ENCODE measurements at regions not wholly inside any gene's neighbourhood (a gene's known extent, or its start where the extent isn't known, plus 50 kb on each side); places are given as distances from the start of the nearest gene placed in this dataset.

GRCh38 chr5:60463179-60463868 lies 236.6 kb downstream of the DEPDC1B start (continued):
- no peak for TF ChIP-seq MXD4 (CRISPR knock-in tag; IDR thresholded peaks at IDR 0.05)
- TF ChIP-seq, protein P1, sequence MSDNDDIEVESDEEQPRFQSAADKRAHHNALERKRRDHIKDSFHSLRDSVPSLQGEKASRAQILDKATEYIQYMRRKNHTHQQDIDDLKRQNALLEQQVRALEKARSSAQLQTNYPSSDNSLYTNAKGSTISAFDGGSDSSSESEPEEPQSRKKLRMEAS (IDR thresholded peaks at IDR 0.05), result 0 out of 2 replicates have a peak, but pooled peaks have one; percentile 28
- TF ChIP-seq ZSCAN9 (CRISPR knock-in tag; IDR thresholded peaks at IDR 0.05; ENCODE audit: borderline replicate concordance), result no peak
- TF ChIP-seq SMC3 (IDR thresholded peaks at IDR 0.05; ENCODE audit: low read length), result peak; percentile 39
- TF ChIP-seq ATF1 (CRISPR knock-in tag; IDR thresholded peaks at IDR 0.05), result no peak
- no peak for TF ChIP-seq PCBP2 (optimal IDR thresholded peaks at IDR 0.05; ENCODE audit: low read depth, low read length, poor library complexity, severe bottlenecking)
- TF ChIP-seq, protein P2, sequence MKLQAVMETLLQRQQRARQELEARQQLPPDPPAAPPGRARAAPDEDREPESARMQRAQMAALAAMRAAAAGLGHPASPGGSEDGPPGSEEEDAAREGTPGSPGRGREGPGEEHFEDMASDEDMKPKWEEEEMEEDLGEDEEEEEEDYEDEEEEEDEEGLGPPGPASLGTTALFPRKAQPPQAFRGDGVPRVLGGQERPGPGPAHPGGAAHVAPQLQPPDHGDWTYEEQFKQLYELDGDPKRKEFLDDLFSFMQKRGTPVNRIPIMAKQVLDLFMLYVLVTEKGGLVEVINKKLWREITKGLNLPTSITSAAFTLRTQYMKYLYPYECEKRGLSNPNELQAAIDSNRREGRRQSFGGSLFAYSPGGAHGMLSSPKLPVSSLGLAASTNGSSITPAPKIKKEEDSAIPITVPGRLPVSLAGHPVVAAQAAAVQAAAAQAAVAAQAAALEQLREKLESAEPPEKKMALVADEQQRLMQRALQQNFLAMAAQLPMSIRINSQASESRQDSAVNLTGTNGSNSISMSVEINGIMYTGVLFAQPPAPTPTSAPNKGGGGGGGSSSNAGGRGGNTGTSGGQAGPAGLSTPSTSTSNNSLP (IDR thresholded peaks at IDR 0.05; ENCODE audit: low read depth, low read length), result no peak
- TF ChIP-seq, protein P3, sequence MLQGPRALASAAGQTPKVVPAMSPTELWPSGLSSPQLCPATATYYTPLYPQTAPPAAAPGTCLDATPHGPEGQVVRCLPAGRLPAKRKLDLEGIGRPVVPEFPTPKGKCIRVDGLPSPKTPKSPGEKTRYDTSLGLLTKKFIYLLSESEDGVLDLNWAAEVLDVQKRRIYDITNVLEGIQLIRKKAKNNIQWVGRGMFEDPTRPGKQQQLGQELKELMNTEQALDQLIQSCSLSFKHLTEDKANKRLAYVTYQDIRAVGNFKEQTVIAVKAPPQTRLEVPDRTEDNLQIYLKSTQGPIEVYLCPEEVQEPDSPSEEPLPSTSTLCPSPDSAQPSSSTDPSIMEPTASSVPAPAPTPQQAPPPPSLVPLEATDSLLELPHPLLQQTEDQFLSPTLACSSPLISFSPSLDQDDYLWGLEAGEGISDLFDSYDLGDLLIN (CRISPR knock-in tag; IDR thresholded peaks at IDR 0.05; ENCODE audit: borderline replicate concordance), result no peak
- TF ChIP-seq NFKBIZ (CRISPR knock-in tag; IDR thresholded peaks at IDR 0.05), result peak; percentile 51; the same call in 1 of the 2 replicates
- peak; percentile 8; the same call in 1 of the 2 replicates for TF ChIP-seq ELF3 (CRISPR knock-in tag; IDR thresholded peaks at IDR 0.05)
- TF ChIP-seq ZFP37 (CRISPR knock-in tag; IDR thresholded peaks at IDR 0.05; ENCODE audit: borderline replicate concordance), result no peak
- 0 out of 2 replicates have a peak, but pooled peaks have one; percentile 44 for TF ChIP-seq ZNF724P (CRISPR knock-in tag; IDR thresholded peaks at IDR 0.05; ENCODE audit: borderline replicate concordance)
- peak; percentile 50; the same call in 1 of the 2 replicates for TF ChIP-seq SKIL (CRISPR knock-in tag; IDR thresholded peaks at IDR 0.05; ENCODE audit: borderline replicate concordance)
- peak; percentile 21; the same call in 1 of the 2 replicates for TF ChIP-seq FOXK1 (CRISPR knock-in tag; IDR thresholded peaks at IDR 0.05; ENCODE audit: borderline replicate concordance, low read depth)
- TF ChIP-seq, protein P4, sequence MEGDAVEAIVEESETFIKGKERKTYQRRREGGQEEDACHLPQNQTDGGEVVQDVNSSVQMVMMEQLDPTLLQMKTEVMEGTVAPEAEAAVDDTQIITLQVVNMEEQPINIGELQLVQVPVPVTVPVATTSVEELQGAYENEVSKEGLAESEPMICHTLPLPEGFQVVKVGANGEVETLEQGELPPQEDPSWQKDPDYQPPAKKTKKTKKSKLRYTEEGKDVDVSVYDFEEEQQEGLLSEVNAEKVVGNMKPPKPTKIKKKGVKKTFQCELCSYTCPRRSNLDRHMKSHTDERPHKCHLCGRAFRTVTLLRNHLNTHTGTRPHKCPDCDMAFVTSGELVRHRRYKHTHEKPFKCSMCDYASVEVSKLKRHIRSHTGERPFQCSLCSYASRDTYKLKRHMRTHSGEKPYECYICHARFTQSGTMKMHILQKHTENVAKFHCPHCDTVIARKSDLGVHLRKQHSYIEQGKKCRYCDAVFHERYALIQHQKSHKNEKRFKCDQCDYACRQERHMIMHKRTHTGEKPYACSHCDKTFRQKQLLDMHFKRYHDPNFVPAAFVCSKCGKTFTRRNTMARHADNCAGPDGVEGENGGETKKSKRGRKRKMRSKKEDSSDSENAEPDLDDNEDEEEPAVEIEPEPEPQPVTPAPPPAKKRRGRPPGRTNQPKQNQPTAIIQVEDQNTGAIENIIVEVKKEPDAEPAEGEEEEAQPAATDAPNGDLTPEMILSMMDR (CRISPR knock-in tag; IDR thresholded peaks at IDR 0.05), result no peak
- TF ChIP-seq HMG20A (CRISPR knock-in tag; IDR thresholded peaks at IDR 0.05; ENCODE audit: borderline replicate concordance), result peak; percentile 51; the same call in 1 of the 2 replicates
- TF ChIP-seq CSRNP2 (CRISPR knock-in tag; conservative IDR thresholded peaks at IDR 0.05; ENCODE audit: low read depth), result no peak
- TF ChIP-seq NR3C1 (CRISPR knock-in tag; IDR thresholded peaks at IDR 0.05), result no peak
- no peak for TF ChIP-seq NRL (CRISPR knock-in tag; IDR thresholded peaks at IDR 0.05; ENCODE audit: borderline replicate concordance)
